ENCODE measurements at regions not wholly inside any gene's neighbourhood (a gene's known extent, or its start where the extent isn't known, plus 50 kb on each side); places are given as distances from the start of the nearest gene placed in this dataset.
"Not testable (repeated sequence)": the region's sequence is repeated elsewhere in the genome, so short reads cannot be mapped to it uniquely, and the experiment has no call there.

GRCh38 chrX:25503826-25504225 lies 488.1 kb upstream of the ARX start:
- DNase-seq (ENCODE audit: low spot score): no peak

DNA sequence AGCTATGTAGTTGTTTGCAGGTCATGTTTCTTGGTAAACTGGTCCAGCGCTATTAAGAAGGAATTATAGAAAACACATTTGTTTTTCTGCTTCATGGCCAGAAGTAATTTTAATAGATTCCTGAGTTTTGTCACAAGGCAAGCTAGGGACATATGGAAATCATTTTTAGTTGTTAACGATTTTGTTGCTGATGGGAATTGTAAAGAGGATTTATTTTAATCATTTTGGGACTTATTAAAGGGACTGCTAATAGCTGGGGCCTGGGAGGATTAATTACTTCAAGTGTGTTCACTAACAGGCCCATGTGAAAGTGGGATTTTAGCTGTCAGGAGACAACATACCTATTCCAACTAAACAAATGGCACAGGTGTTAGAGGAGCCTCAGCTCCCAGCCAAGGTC lies 492.0 kb upstream of the ARX start:
- no peak for DNase-seq (ENCODE audit: low spot score)

GRCh38 chrX:25519258-25519657 lies 503.5 kb upstream of the ARX start:
- DNase-seq (ENCODE audit: low spot score): no peak

- DNase-seq (ENCODE audit: low spot score): not testable (repeated sequence)
Measured at GRCh38 chrX:25522443-25523010, 506.8 kb upstream of the ARX start.

- DNase-seq (ENCODE audit: low spot score): peak; percentile 29
Measured at GRCh38 chrX:25523574-25524540, 508.1 kb upstream of the ARX start.

DNA sequence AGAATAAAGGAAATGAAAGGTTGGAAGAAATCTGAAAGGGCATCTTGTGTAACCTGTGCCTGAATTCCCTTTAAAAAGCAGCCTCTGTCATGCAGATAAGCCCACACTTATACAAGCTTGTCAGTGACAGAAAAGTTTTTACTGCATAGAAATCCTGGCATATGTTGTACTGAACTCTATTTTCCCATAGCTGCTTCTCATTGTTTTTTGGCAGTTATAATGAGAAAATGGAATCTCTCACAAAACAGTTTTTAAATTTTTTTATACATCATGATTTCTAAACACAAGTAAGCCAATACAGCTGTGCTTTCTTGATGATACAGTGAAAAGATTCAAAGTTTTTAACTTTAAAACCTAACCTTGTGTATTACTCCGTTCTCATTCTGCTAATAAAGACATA lies 511.4 kb upstream of the ARX start:
- DNase-seq (ENCODE audit: low spot score): no peak

- no peak for DNase-seq (ENCODE audit: low spot score)
Measured at GRCh38 chrX:25527596-25527995, 511.8 kb upstream of the ARX start.

- DNase-seq (ENCODE audit: low spot score): no peak
Measured at GRCh38 chrX:25531096-25531495, 515.3 kb upstream of the ARX start.

DNA sequence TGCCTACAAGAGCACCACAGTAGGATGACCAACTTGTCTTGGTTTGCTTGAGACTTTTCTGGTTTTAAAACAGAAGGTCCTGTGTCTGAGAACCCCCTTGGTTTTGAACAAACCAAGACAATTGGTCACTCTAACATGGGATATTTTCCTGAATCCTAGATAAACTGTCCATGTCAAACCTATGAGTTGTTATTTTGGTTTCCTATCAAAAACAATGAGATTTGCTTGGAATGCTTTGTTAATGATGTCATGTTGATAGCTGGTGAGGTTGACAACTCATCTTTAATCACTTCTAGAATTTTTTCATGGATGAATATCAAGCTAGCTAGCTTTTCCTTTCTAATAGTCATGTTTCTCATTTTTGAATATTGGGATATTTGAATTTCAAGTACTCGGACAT lies 518.3 kb upstream of the ARX start:
- no peak for DNase-seq (ENCODE audit: low spot score)

DNA sequence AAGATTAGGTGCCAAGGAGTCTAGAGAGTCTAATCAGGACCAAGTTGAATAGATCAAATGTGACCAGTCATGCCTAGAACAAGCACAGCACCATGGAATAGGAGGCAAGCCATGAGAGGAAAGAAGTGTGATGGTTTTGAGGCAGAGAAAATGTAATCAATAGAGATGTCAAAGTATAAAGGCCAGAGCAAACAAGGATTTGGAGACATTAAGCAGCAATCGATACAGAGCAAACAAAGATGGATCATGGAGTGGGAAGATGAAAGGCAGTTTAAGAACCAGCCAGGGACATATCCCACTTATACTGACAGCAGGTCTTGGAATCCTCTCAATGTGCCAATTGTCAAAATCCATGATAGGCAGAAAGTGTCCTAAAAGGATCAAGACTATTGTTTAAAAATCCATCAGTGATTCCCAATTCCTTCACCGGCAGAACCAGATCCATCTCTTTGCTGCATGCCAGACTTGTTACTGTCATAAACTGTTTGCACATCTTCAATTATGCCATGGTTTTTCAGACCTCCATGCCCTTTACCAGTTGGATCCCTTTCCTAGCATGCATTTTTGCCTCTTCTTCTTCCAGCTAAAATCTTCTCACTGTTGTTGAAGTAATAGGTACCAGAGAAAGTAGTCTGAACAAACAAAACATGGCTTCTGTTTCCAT lies 520.7 kb upstream of the ARX start:
- no peak for DNase-seq (ENCODE audit: low spot score)

DNA sequence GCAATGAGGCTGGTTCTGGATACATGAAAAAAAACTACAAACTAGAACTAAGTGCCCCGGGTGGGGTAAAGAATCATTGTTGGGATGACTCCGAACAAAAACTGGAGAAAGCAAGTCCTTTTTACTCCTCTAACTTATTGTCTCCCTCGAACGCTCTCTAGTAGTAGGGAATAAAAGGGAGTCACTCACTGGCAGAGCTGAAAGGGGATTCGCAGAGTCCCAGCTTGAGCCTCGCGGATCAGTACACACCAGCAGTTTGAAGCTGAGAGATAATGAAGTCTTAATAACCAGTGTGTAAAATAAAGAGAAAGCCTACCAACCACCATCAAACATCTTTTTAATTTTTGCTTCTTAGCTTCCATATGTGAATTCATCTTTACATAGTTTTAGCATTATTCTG lies 521.9 kb upstream of the ARX start:
- DNase-seq (ENCODE audit: low spot score): no peak

DNA sequence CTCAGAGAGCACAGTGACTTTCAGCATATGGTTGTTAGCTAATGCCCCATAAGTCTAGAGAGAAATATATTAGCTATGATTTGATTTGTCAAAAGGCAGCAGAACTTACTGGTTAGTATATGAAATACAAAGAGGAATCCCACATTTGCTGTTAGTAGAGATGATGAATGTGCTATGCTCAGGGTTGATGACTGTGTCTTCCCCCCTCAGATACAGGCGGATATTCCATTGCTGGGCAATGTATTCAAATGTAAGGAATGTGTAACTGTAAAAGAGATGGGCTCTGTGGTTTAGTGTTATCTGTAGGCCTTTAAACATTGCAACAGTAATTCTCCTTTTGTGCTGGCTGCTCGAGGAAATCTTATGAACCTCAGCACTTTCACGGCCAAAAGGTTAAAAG lies 528.9 kb upstream of the ARX start:
- no peak for DNase-seq (ENCODE audit: low spot score)

DNA sequence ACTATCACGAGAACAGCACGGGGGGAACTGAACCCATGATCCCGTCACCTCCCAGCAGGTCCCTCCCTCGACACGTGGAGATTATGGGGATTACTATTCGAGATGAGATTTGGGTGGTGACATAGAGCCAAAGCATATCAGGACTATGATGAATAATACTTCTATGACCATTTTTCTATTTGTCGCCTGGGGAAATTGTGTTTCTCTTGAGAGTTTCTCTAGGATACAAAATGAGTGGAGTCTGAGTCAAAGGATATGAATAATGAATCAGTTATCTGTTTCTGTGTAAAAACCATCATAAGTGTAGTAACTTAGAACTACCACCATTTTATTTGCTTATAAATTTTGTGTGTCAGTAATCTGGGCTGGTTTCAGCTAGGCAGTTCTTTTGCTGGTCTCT lies 533.0 kb upstream of the ARX start:
- no peak for DNase-seq (ENCODE audit: low spot score)

GRCh38 chrX:25555521-25555920 lies 539.8 kb upstream of the ARX start:
- no peak for DNase-seq (ENCODE audit: low spot score)

GRCh38 chrX:25558137-25558536 lies 542.4 kb upstream of the ARX start:
- no peak for DNase-seq (ENCODE audit: low spot score)

DNA sequence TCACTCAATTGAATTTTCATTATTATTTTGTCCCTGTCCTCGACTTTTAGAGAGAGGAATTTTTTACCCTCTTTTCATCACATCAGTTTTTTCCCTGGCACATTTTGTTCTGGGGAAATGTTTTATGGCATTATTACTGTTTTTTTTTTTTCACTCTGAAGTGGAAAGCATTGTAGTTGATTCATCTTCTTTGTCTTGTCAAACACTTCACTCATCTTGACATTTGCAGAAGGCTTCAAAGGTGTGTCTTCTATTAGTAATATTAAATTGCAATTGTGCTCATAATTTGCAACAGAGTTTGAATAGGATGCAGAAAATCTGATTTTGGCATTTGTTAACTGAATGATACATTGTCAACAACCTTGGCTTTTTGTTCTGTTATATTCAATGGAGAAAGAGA lies 545.4 kb upstream of the ARX start:
- DNase-seq (ENCODE audit: low spot score): no peak

DNA sequence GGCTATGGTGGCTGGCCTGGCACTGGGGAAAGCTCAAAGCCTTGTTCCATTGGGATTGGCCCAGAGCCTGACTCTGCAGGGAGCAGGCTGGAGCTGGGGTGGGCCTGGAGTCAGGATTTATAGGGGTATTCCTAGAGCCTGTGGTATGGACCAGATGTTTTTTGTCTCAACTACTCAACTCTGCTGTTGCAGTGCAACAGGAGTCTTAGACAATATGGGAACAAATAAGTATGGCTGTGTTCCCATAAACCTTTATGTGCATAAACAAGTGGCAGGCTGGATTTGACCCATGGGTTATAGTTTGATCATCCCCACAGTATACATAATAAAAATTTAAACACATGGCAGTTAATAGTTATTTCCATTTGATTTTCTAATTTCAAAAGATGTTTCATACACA lies 557.9 kb upstream of the ARX start:
- no peak for DNase-seq (ENCODE audit: low spot score)

GRCh38 chrX:25596921-25597320 lies 541.2 kb upstream of the MAGEB18 start:
- no peak for DNase-seq (ENCODE audit: low spot score)

GRCh38 chrX:25597551-25597950 lies 540.6 kb upstream of the MAGEB18 start:
- DNase-seq (ENCODE audit: low spot score): no peak

GRCh38 chrX:25599061-25599460 lies 539.1 kb upstream of the MAGEB18 start:
- no peak for DNase-seq (ENCODE audit: low spot score)

GRCh38 chrX:25600776-25601175 lies 537.4 kb upstream of the MAGEB18 start:
- DNase-seq (ENCODE audit: low spot score): no peak

GRCh38 chrX:25601323-25601722 lies 536.8 kb upstream of the MAGEB18 start:
- no peak for DNase-seq (ENCODE audit: low spot score)

DNA sequence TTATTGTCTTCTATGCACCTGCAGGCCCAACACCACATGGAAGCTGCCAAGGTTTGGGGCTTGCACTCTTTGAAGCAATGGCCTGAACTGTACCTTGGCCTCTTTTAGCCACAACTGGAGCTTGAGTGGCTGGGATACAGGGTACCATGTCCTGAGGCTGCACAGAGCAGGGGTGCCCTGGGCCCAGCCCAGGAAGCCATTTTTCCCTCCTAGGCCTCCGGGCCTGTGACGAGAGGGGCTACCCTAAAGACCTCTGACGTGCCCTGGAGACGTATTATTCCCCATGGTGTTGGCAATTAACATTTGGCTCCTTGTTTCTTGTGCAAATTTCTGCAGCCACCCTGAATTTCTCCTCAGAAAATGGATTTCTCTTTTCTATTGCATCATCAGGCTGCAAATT lies 519.9 kb upstream of the MAGEB18 start:
- no peak for DNase-seq (ENCODE audit: low spot score)
